ENCODE measurements at regions not wholly inside any gene's neighbourhood (a gene's known extent, or its start where the extent isn't known, plus 50 kb on each side); places are given as distances from the start of the nearest gene placed in this dataset.
"Not testable (repeated sequence)": the region's sequence is repeated elsewhere in the genome, so short reads cannot be mapped to it uniquely, and the experiment has no call there.

DNA sequence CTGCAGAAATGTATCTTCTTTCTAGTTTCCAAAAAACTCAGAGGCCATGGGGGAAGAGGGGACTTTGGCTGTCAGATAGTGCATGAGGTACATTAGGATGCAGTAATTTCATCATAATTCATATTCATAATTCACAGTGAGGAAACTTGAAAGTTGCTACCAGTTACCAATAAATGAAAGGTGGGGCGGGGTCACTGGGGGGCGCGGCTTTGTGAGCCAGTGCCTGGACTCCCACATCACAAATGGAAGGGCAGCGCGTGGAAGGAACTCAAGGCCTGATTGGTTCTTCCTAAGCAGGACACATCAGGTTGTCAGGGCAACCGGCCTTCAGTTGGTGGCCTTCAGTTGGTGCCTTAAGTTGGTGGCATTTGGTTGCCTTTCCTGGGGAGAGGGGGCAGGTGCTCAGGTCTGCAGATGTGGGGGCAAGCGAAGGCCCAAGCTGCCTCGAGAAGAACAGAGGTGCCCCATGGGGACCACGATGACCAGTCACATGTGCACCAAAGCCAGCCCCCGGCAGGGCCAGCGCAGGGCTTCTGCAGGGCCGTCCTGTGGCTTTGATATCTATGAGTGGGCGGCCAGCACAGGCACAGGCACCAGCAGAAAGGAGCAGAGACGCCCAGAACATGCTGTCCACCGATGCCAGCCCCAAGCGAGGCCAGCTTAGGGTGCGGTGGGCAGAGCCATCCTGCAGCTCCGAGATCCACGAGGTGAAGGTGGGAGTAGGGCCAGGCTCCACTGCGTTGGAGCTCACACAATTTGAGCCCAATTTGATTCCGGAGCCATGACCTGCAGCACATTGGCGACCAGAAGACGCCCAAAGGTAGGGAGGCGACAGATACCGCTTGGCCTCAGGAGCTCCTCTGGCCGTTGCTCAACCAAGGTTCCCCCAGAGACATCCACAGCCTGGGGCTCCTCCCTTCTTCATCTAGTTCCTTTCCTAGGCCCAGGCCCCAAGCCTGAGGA is 3248.2 kb upstream of the OR11H1 start:
- not testable (repeated sequence) for TF ChIP-seq CTCF, EP300, POLR2A (IDR thresholded peaks at IDR 0.05)

Data from tibial nerve (tissue), 4 donors.